Lower leg skin (tissue), 3 donors: ENCODE measurements at regions not wholly inside any gene's neighbourhood (a gene's known extent, or its start where the extent isn't known, plus 50 kb on each side); places are given as distances from the start of the nearest gene placed in this dataset.

Source experiments
- CTCF ChIP-seq, 3 donors: fragments of 450-650 bp; IDR thresholded peaks; one replicate each; pipeline ENCODE4 v1.5.1; 2016; ENCODE audit warnings: antibody characterized with exemption in 3 of 3, mild to moderate bottlenecking in 3 of 3, moderate library complexity in 2 of 3
- POLR2A ChIP-seq, 2 donors: fragments of 450-650 bp; IDR thresholded peaks; one replicate each; pipeline ENCODE4 v1.6.1; 2016 to 2017; ENCODE audit warnings: antibody characterized with exemption in 2 of 2, mild to moderate bottlenecking in 1 of 2, moderate library complexity in 1 of 2

GRCh38 chrX:139299309-139299708, 231.2 kb upstream of the F9 start:
- no peak for TF ChIP-seq CTCF (IDR thresholded peaks at IDR 0.05)
- no peak for TF ChIP-seq POLR2A (IDR thresholded peaks at IDR 0.05)
